ENCODE measurements at regions not wholly inside any gene's neighbourhood (a gene's known extent, or its start where the extent isn't known, plus 50 kb on each side); places are given as distances from the start of the nearest gene placed in this dataset.

GRCh38 chr12:4025181-4026019 is 152.2 kb upstream of the PARP11 start:
- TF ChIP-seq, protein P1, sequence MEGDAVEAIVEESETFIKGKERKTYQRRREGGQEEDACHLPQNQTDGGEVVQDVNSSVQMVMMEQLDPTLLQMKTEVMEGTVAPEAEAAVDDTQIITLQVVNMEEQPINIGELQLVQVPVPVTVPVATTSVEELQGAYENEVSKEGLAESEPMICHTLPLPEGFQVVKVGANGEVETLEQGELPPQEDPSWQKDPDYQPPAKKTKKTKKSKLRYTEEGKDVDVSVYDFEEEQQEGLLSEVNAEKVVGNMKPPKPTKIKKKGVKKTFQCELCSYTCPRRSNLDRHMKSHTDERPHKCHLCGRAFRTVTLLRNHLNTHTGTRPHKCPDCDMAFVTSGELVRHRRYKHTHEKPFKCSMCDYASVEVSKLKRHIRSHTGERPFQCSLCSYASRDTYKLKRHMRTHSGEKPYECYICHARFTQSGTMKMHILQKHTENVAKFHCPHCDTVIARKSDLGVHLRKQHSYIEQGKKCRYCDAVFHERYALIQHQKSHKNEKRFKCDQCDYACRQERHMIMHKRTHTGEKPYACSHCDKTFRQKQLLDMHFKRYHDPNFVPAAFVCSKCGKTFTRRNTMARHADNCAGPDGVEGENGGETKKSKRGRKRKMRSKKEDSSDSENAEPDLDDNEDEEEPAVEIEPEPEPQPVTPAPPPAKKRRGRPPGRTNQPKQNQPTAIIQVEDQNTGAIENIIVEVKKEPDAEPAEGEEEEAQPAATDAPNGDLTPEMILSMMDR (conservative IDR thresholded peaks at IDR 0.05; ENCODE audit: low read length), result no peak
- TF ChIP-seq EZH2phosphoT487 (IDR thresholded peaks at IDR 0.05; ENCODE audit: borderline replicate concordance, low read depth, low read length), result no peak
